ENCODE measurements at regions not wholly inside any gene's neighbourhood (a gene's known extent, or its start where the extent isn't known, plus 50 kb on each side); places are given as distances from the start of the nearest gene placed in this dataset.

GRCh38 chr16:73163238-73163815, 115.4 kb upstream of the ZFHX3 start:
- H3K4me1 ChIP-seq (ENCODE audit: control insufficient read depth in 1 of 2, insufficient read depth in 2 of 2, low read length in 2 of 2): peaks cover 0 to 6% of the 10 kb centered on the region in 2 donors
- no peaks in the 10 kb centered on the region for H3K9me3 ChIP-seq (ENCODE audit: control insufficient read depth, low read length)
- WGBS, 2 donors: 64 to 75% methylated on average over 5 of the region's 5 CpGs
- no peak overlapping the region for H3K27ac ChIP-seq (ENCODE audit: low read depth in 1 of 2, low read length in 2 of 2)
- no peak for ATAC-seq (ENCODE audit: low FRiP score)
- intact Hi-C loops (cut with DNase I): no loop called here
- no peak overlapping the region for H3K4me3 ChIP-seq (ENCODE audit: low read length in 2 of 2)
- H3K36me3 ChIP-seq (ENCODE audit: control insufficient read depth in 1 of 2, insufficient read depth in 2 of 2, low read length in 1 of 2): no peaks in the 10 kb centered on the region
- H3K27me3 ChIP-seq (ENCODE audit: control insufficient read depth in 1 of 2, insufficient read depth in 2 of 2, low read length in 1 of 2): no peaks in the 10 kb centered on the region
- no peak for DNase-seq

GRCh38 chr16:73161977-73162376, 114.0 kb upstream of the ZFHX3 start:
- H3K36me3 ChIP-seq (ENCODE audit: control insufficient read depth in 1 of 2, insufficient read depth in 2 of 2, low read length in 1 of 2): no peaks in the 10 kb centered on the region
- DNase-seq (no peak), ATAC-seq (ENCODE audit: low FRiP score) (no peak)
- H3K4me1 ChIP-seq (ENCODE audit: control insufficient read depth in 1 of 2, insufficient read depth in 2 of 2, low read length in 2 of 2): peaks cover 0 to 6% of the 10 kb centered on the region in 2 donors
- intact Hi-C loops (cut with DNase I): no loop called here
- H3K9me3 ChIP-seq (ENCODE audit: control insufficient read depth, low read length): no peaks in the 10 kb centered on the region
- H3K4me3 ChIP-seq (ENCODE audit: low read length in 2 of 2): no peak overlapping the region
- no peak overlapping the region for H3K27ac ChIP-seq (ENCODE audit: low read depth in 1 of 2, low read length in 2 of 2)
- 97% methylated on average over 4 of the region's 4 CpGs for WGBS, 2 donors
- H3K27me3 ChIP-seq (ENCODE audit: control insufficient read depth in 1 of 2, insufficient read depth in 2 of 2, low read length in 1 of 2): no peaks in the 10 kb centered on the region

GRCh38 chr16:73159296-73159695, 111.4 kb upstream of the ZFHX3 start:
- ATAC-seq (ENCODE audit: low FRiP score) (no peak), DNase-seq (no peak)
- WGBS, 2 donors: 96% methylated on average over 5 of the region's 5 CpGs
- H3K27ac ChIP-seq (ENCODE audit: low read depth in 1 of 2, low read length in 2 of 2): no peak overlapping the region
- H3K36me3 ChIP-seq (ENCODE audit: control insufficient read depth in 1 of 2, insufficient read depth in 2 of 2, low read length in 1 of 2): no peaks in the 10 kb centered on the region
- no peak overlapping the region for H3K4me3 ChIP-seq (ENCODE audit: low read length in 2 of 2)
- no peaks in the 10 kb centered on the region for H3K4me1 ChIP-seq (ENCODE audit: control insufficient read depth in 1 of 2, insufficient read depth in 2 of 2, low read length in 2 of 2)
- no peaks in the 10 kb centered on the region for H3K9me3 ChIP-seq (ENCODE audit: control insufficient read depth, low read length)
- H3K27me3 ChIP-seq (ENCODE audit: control insufficient read depth in 1 of 2, insufficient read depth in 2 of 2, low read length in 1 of 2): no peaks in the 10 kb centered on the region
- intact Hi-C loops (cut with DNase I): no loop called here

GRCh38 chr16:73157861-73158260, 109.9 kb upstream of the ZFHX3 start:
- no peaks in the 10 kb centered on the region for H3K36me3 ChIP-seq (ENCODE audit: control insufficient read depth in 1 of 2, insufficient read depth in 2 of 2, low read length in 1 of 2)
- H3K27me3 ChIP-seq (ENCODE audit: control insufficient read depth in 1 of 2, insufficient read depth in 2 of 2, low read length in 1 of 2): no peaks in the 10 kb centered on the region
- ATAC-seq (ENCODE audit: low FRiP score) (no peak), DNase-seq (no peak)
- 78 to 86% methylated on average over 3 of the region's 3 CpGs for WGBS, 2 donors
- H3K4me1 ChIP-seq (ENCODE audit: control insufficient read depth in 1 of 2, insufficient read depth in 2 of 2, low read length in 2 of 2): no peaks in the 10 kb centered on the region
- no peak overlapping the region for H3K4me3 ChIP-seq (ENCODE audit: low read length in 2 of 2)
- H3K27ac ChIP-seq (ENCODE audit: low read depth in 1 of 2, low read length in 2 of 2): no peak overlapping the region
- intact Hi-C loops (cut with DNase I): no loop called here
- no peaks in the 10 kb centered on the region for H3K9me3 ChIP-seq (ENCODE audit: control insufficient read depth, low read length)

- Histone ChIP-seq H3K4me3 (ENCODE audit: low read length in 2 of 2) (no peak overlapping the region), H3K9me3 (ENCODE audit: control insufficient read depth, low read length) (no peaks in the 10 kb centered on the region), H3K4me1 (ENCODE audit: control insufficient read depth in 1 of 2, insufficient read depth in 2 of 2, low read length in 2 of 2) (no peaks in the 10 kb centered on the region), H3K27me3 (ENCODE audit: control insufficient read depth in 1 of 2, insufficient read depth in 2 of 2, low read length in 1 of 2) (no peaks in the 10 kb centered on the region), H3K27ac (ENCODE audit: low read depth in 1 of 2, low read length in 2 of 2) (no peak overlapping the region), H3K36me3 (ENCODE audit: control insufficient read depth in 1 of 2, insufficient read depth in 2 of 2, low read length in 1 of 2) (no peaks in the 10 kb centered on the region)
- DNase-seq (peak in 1 of 2 donors; percentile 82), ATAC-seq (ENCODE audit: low FRiP score) (peak; percentile 51)
- 87 to 88% methylated on average over 10 of the region's 10 CpGs for WGBS, 2 donors
- intact Hi-C loops (cut with DNase I): no loop called here
Measured at GRCh38 chr16:73154063-73154870, 106.3 kb upstream of the ZFHX3 start.

GRCh38 chr16:73152386-73153125, 104.6 kb upstream of the ZFHX3 start:
- ATAC-seq (ENCODE audit: low FRiP score): peak; percentile 15
- intact Hi-C loops (cut with DNase I): no loop called here
- H3K27ac ChIP-seq (ENCODE audit: low read depth in 1 of 2, low read length in 2 of 2): no peak overlapping the region
- 64 to 66% methylated on average over 7 of the region's 7 CpGs for WGBS, 2 donors
- no peaks in the 10 kb centered on the region for H3K36me3 ChIP-seq (ENCODE audit: control insufficient read depth in 1 of 2, insufficient read depth in 2 of 2, low read length in 1 of 2)
- no peaks in the 10 kb centered on the region for H3K27me3 ChIP-seq (ENCODE audit: control insufficient read depth in 1 of 2, insufficient read depth in 2 of 2, low read length in 1 of 2)
- no peaks in the 10 kb centered on the region for H3K9me3 ChIP-seq (ENCODE audit: control insufficient read depth, low read length)
- H3K4me1 ChIP-seq (ENCODE audit: control insufficient read depth in 1 of 2, insufficient read depth in 2 of 2, low read length in 2 of 2): no peaks in the 10 kb centered on the region
- H3K4me3 ChIP-seq (ENCODE audit: low read length in 2 of 2): no peak overlapping the region
- no peak for DNase-seq

GRCh38 chr16:73151941-73152340, 104.0 kb upstream of the ZFHX3 start:
- Histone ChIP-seq H3K4me1 (ENCODE audit: control insufficient read depth in 1 of 2, insufficient read depth in 2 of 2, low read length in 2 of 2) (no peaks in the 10 kb centered on the region), H3K27ac (ENCODE audit: low read depth in 1 of 2, low read length in 2 of 2) (no peak overlapping the region), H3K4me3 (ENCODE audit: low read length in 2 of 2) (no peak overlapping the region), H3K36me3 (ENCODE audit: control insufficient read depth in 1 of 2, insufficient read depth in 2 of 2, low read length in 1 of 2) (no peaks in the 10 kb centered on the region), H3K9me3 (ENCODE audit: control insufficient read depth, low read length) (no peaks in the 10 kb centered on the region), H3K27me3 (ENCODE audit: control insufficient read depth in 1 of 2, insufficient read depth in 2 of 2, low read length in 1 of 2) (no peaks in the 10 kb centered on the region)
- no peak for ATAC-seq (ENCODE audit: low FRiP score)
- no peak for DNase-seq
- WGBS, 2 donors: 72 to 86% methylated on average over 6 of the region's 6 CpGs
- intact Hi-C loops (cut with DNase I): no loop called here

- 44 to 55% methylated on average over 5 of the region's 5 CpGs for WGBS, 2 donors
- ATAC-seq (ENCODE audit: low FRiP score): no peak
- no peaks in the 10 kb centered on the region for H3K4me1 ChIP-seq (ENCODE audit: control insufficient read depth in 1 of 2, insufficient read depth in 2 of 2, low read length in 2 of 2)
- H3K27me3 ChIP-seq (ENCODE audit: control insufficient read depth in 1 of 2, insufficient read depth in 2 of 2, low read length in 1 of 2): no peaks in the 10 kb centered on the region
- H3K4me3 ChIP-seq (ENCODE audit: low read length in 2 of 2): no peak overlapping the region
- intact Hi-C loops (cut with DNase I): no loop called here
- no peak overlapping the region for H3K27ac ChIP-seq (ENCODE audit: low read depth in 1 of 2, low read length in 2 of 2)
- no peaks in the 10 kb centered on the region for H3K36me3 ChIP-seq (ENCODE audit: control insufficient read depth in 1 of 2, insufficient read depth in 2 of 2, low read length in 1 of 2)
- DNase-seq: no peak
- H3K9me3 ChIP-seq (ENCODE audit: control insufficient read depth, low read length): no peaks in the 10 kb centered on the region
Measured at GRCh38 chr16:73151225-73151624, 103.3 kb upstream of the ZFHX3 start.

Measured in aorta (tissue), 5 donors.